Brain microvascular endothelial cell (primary cell): ENCODE measurements at regions not wholly inside any gene's neighbourhood (a gene's known extent, or its start where the extent isn't known, plus 50 kb on each side); places are given as distances from the start of the nearest gene placed in this dataset.

Experiments used
- DNase-seq: peaks from one replicate; pipeline ENCODE4 v3.0.0-alpha.2; 2020
- H3K27ac ChIP-seq: fragments of 250-450 bp; sonication (Bioruptor Pico); 2 replicates; pipeline ENCODE4 v1.5.1; 2020; ENCODE audit warnings: mild to moderate bottlenecking, moderate library complexity
- H3K27me3 ChIP-seq: fragments of 250-450 bp; sonication (Bioruptor Pico); replicated peaks from 2 replicates; pipeline ENCODE4 v1.5.1; 2020; ENCODE audit warnings: mild to moderate bottlenecking
- H3K36me3 ChIP-seq: fragments of 250-450 bp; sonication (Bioruptor Pico); replicated peaks from 2 replicates; pipeline ENCODE4 v1.5.1; 2020; ENCODE audit warnings: mild to moderate bottlenecking
- H3K4me3 ChIP-seq: 2 replicates; pipeline ENCODE4 v1.5.1; 2011; ENCODE audit warnings: low read depth, mild to moderate bottlenecking, control low read depth, low read length, moderate library complexity
- in situ Hi-C: cut with HindIII; loops from 2 replicates; pipeline ENCODE4 v1.10.0; 2017; ENCODE audit warnings: low sequenced_read_pairs, low pct_ligation_motif_present
- TF ChIP-seq, protein P1 (sequence below): IDR thresholded peaks from 2 replicates; pipeline ENCODE4 v1.5.1; 2011; ENCODE audit warnings: low read depth, mild to moderate bottlenecking, moderate library complexity, low read length, control low read depth, inconsistent platforms; ENCODE audit errors: missing control alignments

DNA sequence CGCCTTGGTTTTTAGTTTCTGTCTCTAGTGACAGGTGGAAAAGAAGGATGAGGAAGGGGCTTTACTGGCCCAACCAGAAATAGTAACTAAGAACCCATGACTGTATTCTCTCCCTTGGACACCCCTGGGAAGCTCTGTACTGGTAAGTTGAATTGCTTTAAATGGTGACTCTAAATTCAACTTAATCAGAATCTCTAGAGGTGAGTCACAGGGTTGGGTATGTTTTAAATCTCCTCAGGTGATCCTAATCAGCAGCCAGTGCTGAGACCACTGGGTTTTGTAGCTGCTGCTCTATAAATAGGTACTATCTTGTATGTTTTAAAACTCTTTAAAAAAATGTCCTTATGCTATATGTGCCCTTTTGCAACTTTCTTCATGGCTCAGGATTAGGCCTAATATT, 314.0 kb upstream of the ECI2 start:
- TF ChIP-seq, protein P1, sequence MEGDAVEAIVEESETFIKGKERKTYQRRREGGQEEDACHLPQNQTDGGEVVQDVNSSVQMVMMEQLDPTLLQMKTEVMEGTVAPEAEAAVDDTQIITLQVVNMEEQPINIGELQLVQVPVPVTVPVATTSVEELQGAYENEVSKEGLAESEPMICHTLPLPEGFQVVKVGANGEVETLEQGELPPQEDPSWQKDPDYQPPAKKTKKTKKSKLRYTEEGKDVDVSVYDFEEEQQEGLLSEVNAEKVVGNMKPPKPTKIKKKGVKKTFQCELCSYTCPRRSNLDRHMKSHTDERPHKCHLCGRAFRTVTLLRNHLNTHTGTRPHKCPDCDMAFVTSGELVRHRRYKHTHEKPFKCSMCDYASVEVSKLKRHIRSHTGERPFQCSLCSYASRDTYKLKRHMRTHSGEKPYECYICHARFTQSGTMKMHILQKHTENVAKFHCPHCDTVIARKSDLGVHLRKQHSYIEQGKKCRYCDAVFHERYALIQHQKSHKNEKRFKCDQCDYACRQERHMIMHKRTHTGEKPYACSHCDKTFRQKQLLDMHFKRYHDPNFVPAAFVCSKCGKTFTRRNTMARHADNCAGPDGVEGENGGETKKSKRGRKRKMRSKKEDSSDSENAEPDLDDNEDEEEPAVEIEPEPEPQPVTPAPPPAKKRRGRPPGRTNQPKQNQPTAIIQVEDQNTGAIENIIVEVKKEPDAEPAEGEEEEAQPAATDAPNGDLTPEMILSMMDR = no peak

DNA sequence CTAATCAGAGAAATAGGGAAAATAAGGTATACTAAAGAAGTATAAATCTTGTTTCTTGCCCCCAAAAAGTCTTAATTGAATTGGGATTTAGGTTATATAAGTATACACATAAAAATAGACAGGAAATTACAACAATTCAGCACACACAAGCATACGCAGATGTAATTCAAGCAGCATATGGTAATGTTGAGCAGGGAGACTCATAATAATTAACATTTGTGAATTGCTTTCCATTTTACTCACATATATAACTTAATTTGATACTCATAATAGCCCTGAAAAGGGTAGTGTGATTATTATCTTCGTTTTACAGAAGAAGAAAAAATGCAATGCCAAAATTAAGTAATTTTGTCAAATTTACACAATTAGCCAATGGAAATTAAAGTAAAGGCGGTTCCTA, 313.5 kb upstream of the ECI2 start:
- H3K36me3 ChIP-seq = no peaks in the 10 kb centered on the region
- H3K4me3 ChIP-seq = no peak overlapping the region
- no peaks in the 10 kb centered on the region for H3K27me3 ChIP-seq
- no peak for DNase-seq
- TF ChIP-seq, protein P1 = no peak
- no peak overlapping the region for H3K27ac ChIP-seq
- in situ Hi-C loops = no loop called here

More for the DNA sequence above, 314.0 kb upstream of the ECI2 start:
- Histone ChIP-seq H3K4me3 (no peak overlapping the region), H3K27ac (no peak overlapping the region), H3K36me3 (no peaks in the 10 kb centered on the region), H3K27me3 (no peaks in the 10 kb centered on the region)
- no peak for DNase-seq
- in situ Hi-C loops = no loop called here

DNA sequence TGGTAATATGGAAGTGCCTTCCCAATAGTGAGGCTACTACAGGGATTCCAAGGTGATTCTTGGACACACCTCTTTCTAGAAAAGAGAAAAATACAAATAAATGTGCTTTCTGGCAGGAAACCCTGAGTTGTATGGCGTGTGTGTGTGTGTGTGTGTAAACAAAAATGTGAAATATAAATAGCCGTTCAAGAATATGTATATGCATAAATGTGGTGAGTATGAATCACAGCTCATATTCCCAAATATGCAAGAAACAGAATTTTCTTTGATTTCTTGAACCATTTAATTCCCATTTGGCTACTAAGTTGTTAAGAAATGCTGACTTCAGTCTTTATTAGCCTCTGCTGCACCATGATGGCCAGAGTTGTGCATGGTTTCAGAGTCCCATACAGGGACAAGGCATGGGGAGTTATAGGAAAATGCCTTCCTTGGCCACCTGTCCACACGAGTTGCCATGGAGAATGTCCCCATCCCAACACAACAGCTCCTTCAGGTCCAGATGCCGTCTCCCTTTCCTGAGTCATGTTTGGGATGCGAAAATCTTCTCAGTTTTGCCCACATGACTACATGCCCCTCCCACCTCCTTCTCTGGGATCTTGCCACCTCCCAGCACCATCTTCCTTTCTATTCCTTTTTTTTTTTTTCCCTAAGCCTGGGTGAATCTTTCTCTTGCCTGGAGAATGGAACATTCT, 312.4 kb upstream of the ECI2 start:
- peak overlapping the region; percentile 89 for H3K27ac ChIP-seq
- H3K27me3 ChIP-seq = no peaks in the 10 kb centered on the region
- in situ Hi-C loops = no loop called here
- no peak overlapping the region for H3K4me3 ChIP-seq
- no peaks in the 10 kb centered on the region for H3K36me3 ChIP-seq
- DNase-seq = no peak
- TF ChIP-seq, protein P1 = no peak

DNA sequence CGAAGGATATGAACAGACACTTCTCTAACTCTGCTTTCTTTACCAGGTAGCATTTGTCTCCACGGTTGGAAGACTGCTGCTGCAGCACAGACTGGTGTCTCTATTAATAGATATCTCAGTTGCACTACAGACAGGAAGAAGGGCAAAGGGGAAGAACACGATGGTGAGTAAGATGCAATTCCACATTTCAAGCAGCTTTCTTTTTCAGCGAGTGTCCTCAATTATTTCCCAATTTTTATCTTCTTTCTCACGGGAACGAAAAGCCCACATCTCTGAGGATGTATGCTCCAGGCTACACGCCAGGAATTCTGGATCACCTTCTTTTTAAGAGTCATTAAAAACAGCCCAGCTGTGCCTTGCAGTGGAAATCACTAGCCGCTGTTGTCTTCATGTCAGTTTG, 311.6 kb upstream of the ECI2 start:
- no peaks in the 10 kb centered on the region for H3K27me3 ChIP-seq
- H3K4me3 ChIP-seq = no peak overlapping the region
- DNase-seq = peak; percentile 82
- in situ Hi-C loops = no loop called here
- H3K27ac ChIP-seq = peak overlapping the region; percentile 89
- TF ChIP-seq, protein P1 = no peak
- no peaks in the 10 kb centered on the region for H3K36me3 ChIP-seq

DNA sequence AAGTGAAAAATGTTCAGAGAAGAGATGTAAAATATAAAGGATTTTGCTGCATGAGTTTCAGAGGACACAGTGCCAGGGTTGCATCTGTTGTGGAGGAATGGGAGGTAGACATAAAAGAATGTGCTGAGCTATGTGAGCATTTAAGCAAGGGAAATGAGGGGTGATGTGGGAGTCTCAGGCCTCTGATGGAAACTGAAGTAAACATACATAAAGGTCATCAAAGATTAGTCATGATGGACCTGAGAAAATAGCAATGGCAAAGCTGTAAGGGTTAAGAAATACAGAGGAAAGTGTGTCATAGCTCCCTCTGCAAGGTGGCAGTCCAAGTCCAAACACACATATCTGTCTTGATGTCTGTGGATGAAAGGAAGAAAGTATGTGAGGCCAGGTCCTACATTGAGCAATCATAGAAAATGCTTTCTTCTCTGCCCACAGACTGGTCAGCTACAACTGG, 306.6 kb upstream of the ECI2 start:
- no peak overlapping the region for H3K4me3 ChIP-seq
- H3K27ac ChIP-seq = no peak overlapping the region
- no peaks in the 10 kb centered on the region for H3K36me3 ChIP-seq
- H3K27me3 ChIP-seq = no peaks in the 10 kb centered on the region
- TF ChIP-seq, protein P1 = no peak
- DNase-seq = no peak
- in situ Hi-C loops = no loop called here

DNA sequence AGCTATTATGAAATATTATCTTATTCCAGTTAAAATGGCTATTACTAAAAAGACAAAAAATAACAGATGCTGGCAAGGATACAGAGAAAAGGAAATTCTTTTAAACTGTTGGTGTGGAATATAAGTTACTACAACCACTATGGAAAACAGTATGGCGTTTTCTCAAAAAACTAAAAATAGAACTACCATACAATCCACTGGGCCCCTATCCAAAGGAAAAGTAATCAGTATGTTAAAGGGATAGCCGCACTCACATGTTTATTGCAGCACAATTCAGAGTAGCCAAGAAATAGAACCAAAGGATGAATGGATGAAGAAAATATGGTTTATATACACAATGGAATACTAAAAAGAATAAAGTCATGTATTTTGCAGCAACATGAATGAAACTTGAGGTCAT, 303.8 kb upstream of the ECI2 start:
- TF ChIP-seq, protein P1 = no peak
- no peaks in the 10 kb centered on the region for H3K36me3 ChIP-seq
- DNase-seq = no peak
- no peak overlapping the region for H3K27ac ChIP-seq
- no peak overlapping the region for H3K4me3 ChIP-seq
- in situ Hi-C loops = no loop called here
- no peaks in the 10 kb centered on the region for H3K27me3 ChIP-seq
